22Rv1 (cell line): ENCODE measurements at regions not wholly inside any gene's neighbourhood (a gene's known extent, or its start where the extent isn't known, plus 50 kb on each side); places are given as distances from the start of the nearest gene placed in this dataset.

Experiments
- ZFX ChIP-seq: fragments of 450-650 bp; IDR thresholded peaks from 2 replicates; pipeline ENCODE4 v1.6.1; 2017; ENCODE audit warnings: antibody characterized with exemption, borderline replicate concordance
- TF ChIP-seq, protein P1 (sequence below): fragments of 450-650 bp; IDR thresholded peaks from 2 replicates; pipeline ENCODE4 v1.5.1; 2017; ENCODE audit warnings: mild to moderate bottlenecking

DNA sequence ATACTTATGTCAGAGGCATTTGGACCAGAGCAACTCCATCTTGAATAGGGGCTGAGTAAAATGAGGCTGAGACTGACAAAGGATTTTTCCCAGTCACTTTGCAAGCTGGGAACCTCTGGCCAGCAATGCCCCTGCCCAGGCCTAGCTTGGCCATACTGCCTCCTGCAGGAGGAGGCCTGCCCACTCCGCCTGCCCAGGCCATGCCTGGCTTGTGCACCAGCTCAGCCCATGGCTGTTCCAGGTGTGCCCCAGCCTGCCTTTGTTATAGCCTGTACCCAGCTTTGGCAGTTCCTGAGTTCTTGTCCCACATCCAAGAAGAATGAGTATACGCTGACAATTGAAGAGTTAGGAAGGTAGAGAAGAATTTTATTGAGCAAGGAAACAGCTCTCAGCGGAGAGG lies 176.1 kb downstream of the AASDH start:
- TF ChIP-seq, protein P1, sequence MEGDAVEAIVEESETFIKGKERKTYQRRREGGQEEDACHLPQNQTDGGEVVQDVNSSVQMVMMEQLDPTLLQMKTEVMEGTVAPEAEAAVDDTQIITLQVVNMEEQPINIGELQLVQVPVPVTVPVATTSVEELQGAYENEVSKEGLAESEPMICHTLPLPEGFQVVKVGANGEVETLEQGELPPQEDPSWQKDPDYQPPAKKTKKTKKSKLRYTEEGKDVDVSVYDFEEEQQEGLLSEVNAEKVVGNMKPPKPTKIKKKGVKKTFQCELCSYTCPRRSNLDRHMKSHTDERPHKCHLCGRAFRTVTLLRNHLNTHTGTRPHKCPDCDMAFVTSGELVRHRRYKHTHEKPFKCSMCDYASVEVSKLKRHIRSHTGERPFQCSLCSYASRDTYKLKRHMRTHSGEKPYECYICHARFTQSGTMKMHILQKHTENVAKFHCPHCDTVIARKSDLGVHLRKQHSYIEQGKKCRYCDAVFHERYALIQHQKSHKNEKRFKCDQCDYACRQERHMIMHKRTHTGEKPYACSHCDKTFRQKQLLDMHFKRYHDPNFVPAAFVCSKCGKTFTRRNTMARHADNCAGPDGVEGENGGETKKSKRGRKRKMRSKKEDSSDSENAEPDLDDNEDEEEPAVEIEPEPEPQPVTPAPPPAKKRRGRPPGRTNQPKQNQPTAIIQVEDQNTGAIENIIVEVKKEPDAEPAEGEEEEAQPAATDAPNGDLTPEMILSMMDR: no peak
- no peak for TF ChIP-seq ZFX
